Bronchial epithelial cell (primary cell): ENCODE measurements at regions not wholly inside any gene's neighbourhood (a gene's known extent, or its start where the extent isn't known, plus 50 kb on each side); places are given as distances from the start of the nearest gene placed in this dataset.

Experiments used
- DNase-seq: peaks from one replicate; pipeline ENCODE4 v3.0.0-alpha.2; 2010; ENCODE audit warnings: low read depth
- FAIRE-seq: peaks from 2 replicates; lab custom pipeline; 2011; peaks lifted over from hg19 to GRCh38; lab: Jason Lieb, UNC
- H3K27me3 ChIP-seq: 2 replicates; pipeline ENCODE4 v1.5.1; 2011; ENCODE audit warnings: low read length; ENCODE audit not compliant: control insufficient read depth, insufficient read depth
- H3K36me3 ChIP-seq: 2 replicates; pipeline ENCODE4 v1.5.1; 2011; ENCODE audit warnings: low read length; ENCODE audit not compliant: control insufficient read depth, insufficient read depth
- H3K4me3 ChIP-seq: 2 replicates; pipeline ENCODE4 v1.5.1; 2011; ENCODE audit warnings: mild to moderate bottlenecking, low read depth, low read length, control low read depth
- TF ChIP-seq, protein P1 (sequence below): IDR thresholded peaks from 2 replicates; pipeline ENCODE4 v1.5.1; 2011; ENCODE audit warnings: mild to moderate bottlenecking, moderate library complexity, low read length, control low read depth, inconsistent platforms; ENCODE audit not compliant: insufficient read depth, severe bottlenecking

DNA sequence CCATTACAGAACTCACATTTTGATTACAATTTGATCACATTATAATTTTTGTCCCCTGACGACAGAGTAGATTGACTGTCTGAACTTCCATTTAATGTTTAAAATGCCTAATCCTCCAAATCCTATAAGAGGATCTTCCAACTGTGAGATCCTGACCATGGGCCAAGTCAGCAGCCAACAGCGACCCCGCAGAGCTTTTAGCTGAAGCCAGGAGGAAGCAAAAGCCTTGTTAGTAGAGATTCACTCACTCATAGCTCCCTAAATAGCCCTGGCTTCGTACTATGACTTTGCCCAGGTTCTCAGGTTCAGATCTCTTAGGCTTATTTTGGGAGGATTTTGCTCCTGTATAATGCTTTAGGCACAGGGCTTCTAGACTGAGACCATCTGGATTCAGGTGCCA, 413.1 kb downstream of the NKX6-1 start:
- Histone ChIP-seq H3K27me3 (no peaks in the 10 kb centered on the region), H3K4me3 (no peak overlapping the region), H3K36me3 (no peaks in the 10 kb centered on the region)
- FAIRE-seq (no peak), DNase-seq (no peak)
- TF ChIP-seq, protein P1, sequence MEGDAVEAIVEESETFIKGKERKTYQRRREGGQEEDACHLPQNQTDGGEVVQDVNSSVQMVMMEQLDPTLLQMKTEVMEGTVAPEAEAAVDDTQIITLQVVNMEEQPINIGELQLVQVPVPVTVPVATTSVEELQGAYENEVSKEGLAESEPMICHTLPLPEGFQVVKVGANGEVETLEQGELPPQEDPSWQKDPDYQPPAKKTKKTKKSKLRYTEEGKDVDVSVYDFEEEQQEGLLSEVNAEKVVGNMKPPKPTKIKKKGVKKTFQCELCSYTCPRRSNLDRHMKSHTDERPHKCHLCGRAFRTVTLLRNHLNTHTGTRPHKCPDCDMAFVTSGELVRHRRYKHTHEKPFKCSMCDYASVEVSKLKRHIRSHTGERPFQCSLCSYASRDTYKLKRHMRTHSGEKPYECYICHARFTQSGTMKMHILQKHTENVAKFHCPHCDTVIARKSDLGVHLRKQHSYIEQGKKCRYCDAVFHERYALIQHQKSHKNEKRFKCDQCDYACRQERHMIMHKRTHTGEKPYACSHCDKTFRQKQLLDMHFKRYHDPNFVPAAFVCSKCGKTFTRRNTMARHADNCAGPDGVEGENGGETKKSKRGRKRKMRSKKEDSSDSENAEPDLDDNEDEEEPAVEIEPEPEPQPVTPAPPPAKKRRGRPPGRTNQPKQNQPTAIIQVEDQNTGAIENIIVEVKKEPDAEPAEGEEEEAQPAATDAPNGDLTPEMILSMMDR = no peak

DNA sequence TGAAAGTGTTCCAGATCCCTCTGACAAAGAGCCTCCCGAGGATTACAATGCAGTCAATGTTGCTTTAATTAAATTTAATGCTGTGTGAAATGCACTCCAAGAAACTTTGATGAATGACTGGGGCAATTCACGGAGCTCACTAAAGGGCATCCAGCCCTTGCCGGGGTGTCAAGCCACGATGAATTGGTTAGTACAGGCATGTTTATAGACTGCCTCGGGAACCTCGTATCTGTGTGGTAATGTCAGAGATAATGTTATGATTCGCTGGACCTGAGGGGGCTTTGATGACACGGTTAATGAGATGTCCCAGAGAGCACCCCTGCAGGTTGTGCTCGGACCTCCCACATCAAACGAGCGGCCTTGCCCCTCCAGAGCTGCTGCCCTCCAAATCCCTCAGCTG, 428.8 kb downstream of the NKX6-1 start:
- Histone ChIP-seq H3K36me3 (no peaks in the 10 kb centered on the region), H3K27me3 (no peaks in the 10 kb centered on the region), H3K4me3 (no peak overlapping the region)
- FAIRE-seq (no peak), DNase-seq (no peak)
- TF ChIP-seq, protein P1 = no peak

DNA sequence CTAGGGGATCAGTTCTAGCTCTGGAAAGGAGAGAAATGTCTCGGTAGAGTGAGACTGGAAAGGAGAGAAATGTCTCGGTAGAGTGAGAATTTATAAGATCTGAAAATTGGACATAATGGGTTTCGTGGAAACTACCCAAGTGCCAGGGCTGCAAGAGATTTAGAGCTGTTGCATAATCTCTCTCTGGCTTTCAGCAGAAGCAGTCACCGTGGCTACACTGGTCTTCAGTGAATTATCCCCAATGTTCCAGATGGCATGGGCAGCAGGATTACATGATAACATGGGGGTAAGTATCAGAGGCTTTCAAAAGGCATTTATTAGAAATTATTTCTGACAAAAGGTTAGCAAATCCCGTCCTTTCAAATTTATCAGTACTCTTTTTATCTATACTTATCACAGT, 435.5 kb downstream of the NKX6-1 start:
- FAIRE-seq = no peak
- Histone ChIP-seq H3K4me3 (no peak overlapping the region), H3K36me3 (no peaks in the 10 kb centered on the region), H3K27me3 (no peaks in the 10 kb centered on the region)
- TF ChIP-seq, protein P1 = no peak
- no peak for DNase-seq

DNA sequence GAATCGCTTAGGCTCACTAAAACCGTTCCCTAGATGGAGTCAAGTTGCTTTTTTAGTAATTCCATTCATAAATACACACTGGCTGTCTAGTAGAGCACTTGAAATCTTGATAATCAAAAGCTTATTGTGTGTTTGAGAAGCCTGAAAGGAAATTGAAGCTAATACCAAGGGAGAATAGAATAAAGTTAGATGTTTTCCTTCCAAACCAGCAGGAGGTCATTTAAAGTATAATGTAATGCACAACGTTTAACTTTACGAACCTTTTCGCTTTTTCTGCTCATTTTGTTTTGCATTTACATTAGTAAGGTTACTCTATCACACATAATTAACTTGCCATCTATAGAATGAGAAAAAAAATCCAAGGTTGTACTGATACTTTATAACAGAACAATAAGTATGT, 440.9 kb downstream of the NKX6-1 start:
- Histone ChIP-seq H3K4me3 (no peak overlapping the region), H3K27me3 (no peaks in the 10 kb centered on the region), H3K36me3 (no peaks in the 10 kb centered on the region)
- FAIRE-seq = no peak
- TF ChIP-seq, protein P1 = no peak
- no peak for DNase-seq

DNA sequence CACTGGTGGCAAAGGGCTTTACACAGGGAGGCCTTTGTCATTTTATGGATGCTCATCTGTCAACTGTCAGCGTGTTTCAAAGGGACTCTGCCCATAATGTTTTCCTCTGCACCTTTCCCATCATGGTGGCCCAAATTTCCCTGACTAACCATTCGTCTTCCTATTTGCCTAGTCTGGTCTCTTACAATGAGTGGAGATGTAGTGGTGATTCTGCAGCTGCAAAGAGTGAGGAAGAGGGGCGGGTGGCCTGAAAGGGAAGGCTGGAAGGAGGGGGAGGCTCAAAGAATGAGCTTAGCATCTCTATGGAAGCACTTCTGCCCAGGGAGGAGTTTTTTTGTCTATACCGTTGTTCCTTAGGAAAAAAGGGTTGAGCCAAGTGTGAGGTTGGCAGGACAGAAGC, 447.5 kb downstream of the NKX6-1 start:
- DNase-seq (no peak), FAIRE-seq (no peak)
- Histone ChIP-seq H3K27me3 (no peaks in the 10 kb centered on the region), H3K4me3 (no peak overlapping the region), H3K36me3 (no peaks in the 10 kb centered on the region)
- TF ChIP-seq, protein P1 = no peak

DNA sequence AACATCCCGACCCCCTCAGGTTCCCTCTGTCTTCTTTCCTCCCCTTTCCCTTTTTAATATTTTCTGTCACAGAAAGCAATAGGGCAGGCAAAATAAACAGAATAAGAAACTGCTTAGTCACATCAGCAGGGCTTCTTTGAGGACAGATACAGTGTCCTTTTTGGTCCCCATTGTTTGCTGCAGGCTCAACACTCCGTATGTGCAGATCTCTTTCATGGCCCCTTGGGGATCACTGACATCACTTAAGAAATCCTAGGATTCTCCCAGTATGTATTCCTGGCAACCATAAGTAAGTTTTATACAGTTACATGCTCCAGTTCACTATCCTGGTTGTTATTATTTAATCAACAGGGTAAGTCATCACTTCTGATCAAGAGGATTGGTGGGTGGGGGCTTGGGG, 448.0 kb downstream of the NKX6-1 start:
- FAIRE-seq (no peak), DNase-seq (no peak)
- Histone ChIP-seq H3K4me3 (no peak overlapping the region), H3K36me3 (no peaks in the 10 kb centered on the region), H3K27me3 (no peaks in the 10 kb centered on the region)
- TF ChIP-seq, protein P1 = no peak
